HUES48 (cell line): ENCODE measurements at regions not wholly inside any gene's neighbourhood (a gene's known extent, or its start where the extent isn't known, plus 50 kb on each side); places are given as distances from the start of the nearest gene placed in this dataset.
"Not testable (repeated sequence)": the region's sequence is repeated elsewhere in the genome, so short reads cannot be mapped to it uniquely, and the experiment has no call there.

ENCODE experiments used
- H3K27ac ChIP-seq: one replicate; pipeline ENCODE4 v1.7.0; 2013; ENCODE audit warnings: low read depth, low read length, inconsistent platforms
- H3K27me3 ChIP-seq: 2 replicates; pipeline ENCODE4 v1.6.1; 2013; ENCODE audit warnings: mild to moderate bottlenecking, low read length; ENCODE audit not compliant: control insufficient read depth, insufficient read depth
- H3K36me3 ChIP-seq: 2 replicates; pipeline ENCODE4 v1.6.1; 2013; ENCODE audit warnings: low read length; ENCODE audit not compliant: control insufficient read depth, insufficient read depth
- H3K4me1 ChIP-seq: 2 replicates; pipeline ENCODE4 v1.6.1; 2013; ENCODE audit warnings: mild to moderate bottlenecking, low read length; ENCODE audit not compliant: control insufficient read depth, insufficient read depth
- H3K4me3 ChIP-seq: 2 replicates; pipeline ENCODE4 v1.5.1; 2013; ENCODE audit warnings: mild to moderate bottlenecking, low read depth, low read length
- H3K9ac ChIP-seq: 2 replicates; pipeline ENCODE4 v1.6.1; 2013; ENCODE audit warnings: mild to moderate bottlenecking, low read depth, low read length, moderate library complexity
- H3K9me3 ChIP-seq: 2 replicates; pipeline ENCODE4 v1.6.1; 2013; ENCODE audit warnings: low read length; ENCODE audit not compliant: control insufficient read depth, insufficient read depth

GRCh38 chr2:65916177-65916576 is 483.8 kb upstream of the SPRED2 start:
- H3K4me1 ChIP-seq, result no peaks in the 10 kb centered on the region
- no peaks in the 10 kb centered on the region for H3K36me3 ChIP-seq
- no peak overlapping the region for H3K4me3 ChIP-seq
- no peak overlapping the region for H3K27ac ChIP-seq
- no peak overlapping the region for H3K9ac ChIP-seq
- H3K27me3 ChIP-seq, result no peaks in the 10 kb centered on the region
- H3K9me3 ChIP-seq, result no peaks in the 10 kb centered on the region

DNA sequence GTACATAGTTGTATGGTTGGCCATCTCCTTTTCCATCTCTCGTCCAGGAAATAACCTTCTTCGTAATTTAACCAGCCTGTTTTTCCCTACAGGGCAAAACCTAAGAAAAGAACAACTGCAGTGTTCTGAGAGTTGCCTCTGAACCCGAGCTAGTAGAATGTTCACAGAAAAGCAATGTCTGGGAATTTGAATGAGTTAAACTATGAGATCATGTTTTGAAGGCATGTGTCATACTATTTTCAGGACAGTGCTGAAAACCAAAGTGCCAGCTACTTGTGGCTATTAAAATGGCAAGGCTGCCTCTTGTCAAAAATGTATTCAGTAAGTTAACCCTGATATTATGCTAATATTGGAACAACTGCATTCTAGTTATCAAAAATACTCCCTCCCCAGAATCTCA is 482.9 kb upstream of the SPRED2 start:
- no peaks in the 10 kb centered on the region for H3K36me3 ChIP-seq
- no peak overlapping the region for H3K27ac ChIP-seq
- H3K4me1 ChIP-seq, result no peaks in the 10 kb centered on the region
- H3K9ac ChIP-seq, result no peak overlapping the region
- H3K27me3 ChIP-seq, result no peaks in the 10 kb centered on the region
- no peak overlapping the region for H3K4me3 ChIP-seq
- H3K9me3 ChIP-seq, result no peaks in the 10 kb centered on the region

DNA sequence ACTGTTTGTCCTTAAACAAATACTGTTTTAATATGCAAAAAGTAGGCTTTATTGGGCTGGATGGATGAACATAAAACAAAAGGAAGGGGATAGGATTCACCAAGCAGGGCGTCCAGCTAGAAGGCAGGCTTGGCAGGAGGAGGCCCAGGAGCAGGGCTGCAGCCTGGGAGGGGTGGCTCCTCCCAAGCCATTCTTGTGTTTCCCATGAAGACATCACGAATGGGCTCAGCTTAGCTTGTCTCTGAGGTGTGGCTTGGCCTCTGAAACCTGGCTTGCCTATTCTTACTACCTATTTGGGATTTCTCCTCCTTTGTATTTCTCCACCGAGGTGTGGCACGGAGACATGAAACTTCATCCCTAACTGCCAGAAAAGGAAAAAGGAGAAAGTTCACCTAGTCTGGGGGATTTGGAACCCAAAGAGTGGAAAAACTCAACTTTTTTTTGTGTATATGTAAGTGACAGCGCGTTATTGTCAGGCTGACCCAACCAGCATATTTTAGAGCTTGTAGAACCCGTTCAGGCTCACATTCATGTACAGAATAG is 481.9 kb upstream of the SPRED2 start:
- Histone ChIP-seq H3K36me3 (no peaks in the 10 kb centered on the region), H3K9ac (no peak overlapping the region), H3K4me3 (no peak overlapping the region), H3K27me3 (no peaks in the 10 kb centered on the region), H3K27ac (no peak overlapping the region), H3K4me1 (no peaks in the 10 kb centered on the region), H3K9me3 (no peaks in the 10 kb centered on the region)

GRCh38 chr2:65913813-65914212 is 481.4 kb upstream of the SPRED2 start:
- no peaks in the 10 kb centered on the region for H3K27me3 ChIP-seq
- H3K4me3 ChIP-seq, result no peak overlapping the region
- H3K9ac ChIP-seq, result no peak overlapping the region
- no peaks in the 10 kb centered on the region for H3K9me3 ChIP-seq
- no peaks in the 10 kb centered on the region for H3K36me3 ChIP-seq
- H3K27ac ChIP-seq, result no peak overlapping the region
- H3K4me1 ChIP-seq, result no peaks in the 10 kb centered on the region

DNA sequence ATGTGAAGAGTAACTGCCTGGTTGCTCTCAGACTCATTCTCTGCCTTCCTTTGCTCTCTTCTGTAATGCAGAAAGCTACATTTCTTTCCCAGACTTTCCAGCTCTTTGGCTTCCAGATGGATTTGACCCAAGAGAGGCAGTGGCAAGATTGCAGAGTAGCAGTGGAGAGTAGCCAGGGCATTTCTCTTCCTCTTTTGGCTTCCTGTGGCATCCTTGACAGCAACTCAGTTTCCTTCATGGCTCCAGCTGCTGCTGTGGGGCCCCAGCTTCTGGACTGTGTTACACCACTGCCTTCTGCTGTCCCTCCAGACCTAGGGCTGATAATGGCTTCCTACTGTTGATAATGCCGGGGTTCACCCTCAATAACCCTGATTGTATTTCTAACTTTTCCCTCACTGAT is 469.4 kb upstream of the SPRED2 start:
- H3K9me3 ChIP-seq, result no peaks in the 10 kb centered on the region
- H3K9ac ChIP-seq, result no peak overlapping the region
- H3K36me3 ChIP-seq, result no peaks in the 10 kb centered on the region
- no peak overlapping the region for H3K27ac ChIP-seq
- H3K4me1 ChIP-seq, result no peaks in the 10 kb centered on the region
- H3K27me3 ChIP-seq, result no peaks in the 10 kb centered on the region
- no peak overlapping the region for H3K4me3 ChIP-seq

DNA sequence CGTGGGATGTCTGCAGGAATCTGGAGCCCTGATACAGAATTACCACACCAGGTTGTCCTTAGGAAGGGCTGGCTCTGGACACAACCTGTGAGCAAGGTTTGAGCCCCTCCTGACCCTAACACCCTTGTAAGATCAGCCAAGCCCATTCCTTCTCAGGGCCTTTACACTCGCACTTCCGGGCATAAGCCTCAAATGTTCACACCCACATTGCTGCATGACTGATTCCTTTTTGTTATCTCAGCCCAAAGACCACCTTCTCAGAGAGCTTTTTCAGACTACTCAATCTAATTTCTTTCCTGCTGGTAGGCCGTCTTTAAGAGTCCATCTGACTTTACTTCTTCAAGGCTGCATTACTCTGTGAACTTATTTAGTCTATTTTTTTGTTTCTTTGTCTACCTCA is 464.0 kb upstream of the SPRED2 start:
- no peak overlapping the region for H3K4me3 ChIP-seq

DNA sequence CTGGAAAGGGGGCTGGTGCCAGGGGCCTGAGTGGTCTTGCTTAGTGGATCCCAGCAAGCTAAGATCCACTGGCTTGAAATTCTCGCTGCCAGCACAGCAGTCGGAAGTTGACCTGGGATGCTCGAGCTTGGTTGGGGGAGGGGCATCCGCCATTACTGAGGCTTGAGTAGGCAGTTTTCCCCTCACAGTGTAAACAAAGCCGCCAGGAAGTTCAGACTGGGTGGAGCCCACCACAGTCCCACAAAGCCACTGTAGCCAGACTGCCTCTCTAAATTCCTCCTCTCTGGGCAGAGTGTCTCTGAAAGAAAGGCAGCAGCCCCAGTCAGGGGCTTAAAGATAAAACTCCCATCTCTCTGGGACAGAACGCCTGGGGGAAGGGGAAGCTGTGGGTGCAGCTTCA is 457.7 kb upstream of the SPRED2 start:
- H3K4me1 ChIP-seq, H3K36me3 ChIP-seq, H3K9ac ChIP-seq, H3K4me3 ChIP-seq, H3K27me3 ChIP-seq, H3K27ac ChIP-seq, H3K9me3 ChIP-seq: not testable (repeated sequence)

More for the DNA sequence above, 464.0 kb upstream of the SPRED2 start:
- H3K27me3 ChIP-seq, result no peaks in the 10 kb centered on the region
- no peaks in the 10 kb centered on the region for H3K9me3 ChIP-seq
- H3K9ac ChIP-seq, result no peak overlapping the region
- H3K36me3 ChIP-seq, result no peaks in the 10 kb centered on the region
- H3K27ac ChIP-seq, result no peak overlapping the region
- H3K4me1 ChIP-seq, result no peaks in the 10 kb centered on the region

DNA sequence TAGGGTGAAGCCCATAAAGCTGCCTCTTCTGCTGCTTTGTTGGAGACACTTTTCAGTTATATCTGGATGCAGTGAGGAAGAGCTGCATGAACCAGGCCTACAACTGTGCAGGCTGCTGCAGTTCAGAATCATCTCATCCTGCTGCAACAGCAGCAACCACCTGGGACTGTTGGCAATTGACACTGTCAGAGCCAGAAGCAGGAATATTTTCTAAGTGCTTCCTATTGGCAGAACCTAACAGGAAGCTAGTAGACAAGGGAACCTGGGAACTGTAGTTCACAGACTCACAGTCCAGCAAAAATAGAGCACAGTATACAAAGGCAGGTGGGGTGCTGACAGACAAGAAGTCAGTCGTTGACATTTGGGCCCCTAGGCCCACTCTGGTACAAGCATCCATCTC is 452.9 kb upstream of the SPRED2 start:
- Histone ChIP-seq H3K4me3 (no peak overlapping the region), H3K36me3 (no peaks in the 10 kb centered on the region), H3K9ac (no peak overlapping the region), H3K27ac (no peak overlapping the region), H3K9me3 (0 out of 2 replicates have a peak, but pooled peaks cover 4% of the 10 kb centered on the region), H3K4me1 (peaks cover 5% of the 10 kb centered on the region; the same call in 1 of the 2 replicates), H3K27me3 (no peaks in the 10 kb centered on the region)

DNA sequence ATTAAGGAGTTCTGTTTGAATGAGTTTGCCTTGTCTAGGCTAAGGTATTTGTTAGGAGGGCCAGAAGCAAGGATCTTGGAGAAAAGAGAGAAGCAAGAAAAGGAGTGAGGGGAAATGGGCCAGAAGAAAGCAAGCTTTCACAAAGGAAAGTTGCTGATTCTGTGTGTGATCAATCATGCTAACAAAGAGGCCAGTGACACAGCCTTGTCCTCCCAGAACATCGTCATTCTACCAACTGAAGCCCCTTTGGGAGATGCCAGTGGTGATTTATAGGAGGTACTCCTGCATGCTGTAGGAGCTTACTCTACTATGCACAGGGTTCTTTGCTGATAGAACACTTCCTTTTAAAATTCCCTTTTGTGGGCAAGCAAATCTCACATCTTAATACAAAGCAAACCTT is 449.2 kb upstream of the SPRED2 start:
- Histone ChIP-seq H3K27ac (no peak overlapping the region), H3K36me3 (no peaks in the 10 kb centered on the region), H3K9ac (no peak overlapping the region), H3K4me1 (no peaks in the 10 kb centered on the region), H3K9me3 (no peaks in the 10 kb centered on the region), H3K4me3 (no peak overlapping the region), H3K27me3 (no peaks in the 10 kb centered on the region)

GRCh38 chr2:65880436-65880835 is 448.0 kb upstream of the SPRED2 start:
- H3K27me3 ChIP-seq, result no peaks in the 10 kb centered on the region
- no peak overlapping the region for H3K9ac ChIP-seq
- 0 out of 2 replicates have a peak, but pooled peaks cover 3% of the 10 kb centered on the region for H3K4me1 ChIP-seq
- H3K36me3 ChIP-seq, result no peaks in the 10 kb centered on the region
- no peak overlapping the region for H3K27ac ChIP-seq
- H3K9me3 ChIP-seq, result no peaks in the 10 kb centered on the region
- H3K4me3 ChIP-seq, result no peak overlapping the region

- no peaks in the 10 kb centered on the region for H3K36me3 ChIP-seq
- 0 out of 2 replicates have a peak, but pooled peaks cover 3% of the 10 kb centered on the region for H3K4me1 ChIP-seq
- no peak overlapping the region for H3K4me3 ChIP-seq
- H3K27me3 ChIP-seq, result no peaks in the 10 kb centered on the region
- no peak overlapping the region for H3K9ac ChIP-seq
- H3K27ac ChIP-seq, result no peak overlapping the region
- no peaks in the 10 kb centered on the region for H3K9me3 ChIP-seq
Measured at GRCh38 chr2:65878011-65878340, 445.6 kb upstream of the SPRED2 start.
